Testis (tissue), 2 donors: ENCODE measurements at regions not wholly inside any gene's neighbourhood (a gene's known extent, or its start where the extent isn't known, plus 50 kb on each side); places are given as distances from the start of the nearest gene placed in this dataset.

Source experiments
- CTCF ChIP-seq, 3 experiments: fragments of 450-650 bp in 2 of 3; fragments of 200-600 bp in 1 of 3; sonication (generic) in 1 of 3; IDR thresholded peaks; one replicate each; pipeline ENCODE4 v1.5.1; 2016 to 2019; ENCODE audit warnings: antibody characterized with exemption in 3 of 3, mild to moderate bottlenecking in 2 of 3, moderate library complexity in 1 of 3
- POLR2A ChIP-seq: fragments of 450-650 bp; IDR thresholded peaks from one replicate; pipeline ENCODE4 v1.6.1; 2017; ENCODE audit warnings: antibody characterized with exemption, mild to moderate bottlenecking, moderate library complexity

- no peak for TF ChIP-seq POLR2A
- TF ChIP-seq CTCF (IDR thresholded peaks at IDR 0.05), result no peak
Observed at GRCh38 chr15:81473946-81474345, 99.9 kb upstream of the TMC3 start.
